ENCODE measurements at regions not wholly inside any gene's neighbourhood (a gene's known extent, or its start where the extent isn't known, plus 50 kb on each side); places are given as distances from the start of the nearest gene placed in this dataset.

- TF ChIP-seq CTCF (IDR thresholded peaks at IDR 0.05): no peak
- no peak for TF ChIP-seq POLR2A (IDR thresholded peaks at IDR 0.05)
Observed at GRCh38 chr6:119497988-119498727, 148.6 kb upstream of the MAN1A1 start.

Data from lower leg skin (tissue), 3 donors.